ENCODE measurements at regions not wholly inside any gene's neighbourhood (a gene's known extent, or its start where the extent isn't known, plus 50 kb on each side); places are given as distances from the start of the nearest gene placed in this dataset.

GRCh38 chr5:167923396-167923795 lies 368.0 kb upstream of the WWC1 start:
- DNase-seq (ENCODE audit: low read depth, low spot score) = no peak
- no peaks in the 10 kb centered on the region for H3K9me3 ChIP-seq (ENCODE audit: control insufficient read depth, low read depth, low read length)
- no peak overlapping the region for H3K27ac ChIP-seq (ENCODE audit: control insufficient read depth, insufficient read depth, low read length)
- TF ChIP-seq CTCF (optimal IDR thresholded peaks at IDR 0.05 in 1 of 3, IDR thresholded peaks at IDR 0.05 in 1 of 3, conservative IDR thresholded peaks at IDR 0.05 in 1 of 3; ENCODE audit: extremely low read depth in 1 of 3, insufficient read depth in 2 of 3, low read length in 3 of 3) (no peak), EZH2 (IDR thresholded peaks at IDR 0.05; ENCODE audit: low read length) (no peak)
- H3K4me3 ChIP-seq (ENCODE audit: control insufficient read depth in 2 of 3, extremely low read depth in 1 of 3, insufficient read depth in 2 of 3, low read depth in 1 of 3, low read length in 3 of 3) = no peak overlapping the region
- H3K79me2 ChIP-seq (ENCODE audit: control insufficient read depth, insufficient read depth, low read length) = peaks cover 78% of the 10 kb centered on the region
- H3K4me2 ChIP-seq (ENCODE audit: control insufficient read depth, extremely low read depth, insufficient read depth, low read depth, low read length) = no peak overlapping the region
- dilution Hi-C loops (cut with MboI; ENCODE audit: extremely low pct_ligation_motif_present, low sequenced_read_pairs) = no loop called here
- H3K36me3 ChIP-seq (ENCODE audit: control insufficient read depth in 2 of 2, extremely low read depth in 1 of 2, insufficient read depth in 2 of 2, low read length in 2 of 2) = peaks cover 0 to 7% of the 10 kb centered on the region in 2 experiments
- H4K20me1 ChIP-seq (ENCODE audit: control insufficient read depth, extremely low read depth, insufficient read depth, low read length) = peaks cover 7% of the 10 kb centered on the region
- peaks cover 3% of the 10 kb centered on the region for H3K4me1 ChIP-seq (ENCODE audit: control insufficient read depth, extremely low read depth, insufficient read depth, low read length)
- no peaks in the 10 kb centered on the region for H3K27me3 ChIP-seq (ENCODE audit: control insufficient read depth, extremely low read depth, insufficient read depth, low read length)
- no peak overlapping the region for H3K9ac ChIP-seq (ENCODE audit: control insufficient read depth, extremely low read depth, insufficient read depth, low read length)
- H3K9me1 ChIP-seq (ENCODE audit: control insufficient read depth, extremely low read depth, insufficient read depth, low read length) = no peaks in the 10 kb centered on the region
- FAIRE-seq = no peak
- no peak overlapping the region for H2AFZ ChIP-seq (ENCODE audit: control insufficient read depth, low read length)

- Histone ChIP-seq H3K79me2 (ENCODE audit: control insufficient read depth, insufficient read depth, low read length) (peaks cover 68% of the 10 kb centered on the region), H3K4me3 (ENCODE audit: control insufficient read depth in 2 of 3, extremely low read depth in 1 of 3, insufficient read depth in 2 of 3, low read depth in 1 of 3, low read length in 3 of 3) (no peak overlapping the region), H3K9me1 (ENCODE audit: control insufficient read depth, extremely low read depth, insufficient read depth, low read length) (no peaks in the 10 kb centered on the region), H3K4me1 (ENCODE audit: control insufficient read depth, extremely low read depth, insufficient read depth, low read length) (peaks cover 4% of the 10 kb centered on the region), H3K27me3 (ENCODE audit: control insufficient read depth, extremely low read depth, insufficient read depth, low read length) (no peaks in the 10 kb centered on the region), H4K20me1 (ENCODE audit: control insufficient read depth, extremely low read depth, insufficient read depth, low read length) (no peaks in the 10 kb centered on the region), H2AFZ (ENCODE audit: control insufficient read depth, low read length) (no peak overlapping the region), H3K9ac (ENCODE audit: control insufficient read depth, extremely low read depth, insufficient read depth, low read length) (no peak overlapping the region), H3K4me2 (ENCODE audit: control insufficient read depth, extremely low read depth, insufficient read depth, low read depth, low read length) (no peak overlapping the region), H3K36me3 (ENCODE audit: control insufficient read depth in 2 of 2, extremely low read depth in 1 of 2, insufficient read depth in 2 of 2, low read length in 2 of 2) (peaks cover 0 to 1% of the 10 kb centered on the region in 2 experiments), H3K27ac (ENCODE audit: control insufficient read depth, insufficient read depth, low read length) (no peak overlapping the region), H3K9me3 (ENCODE audit: control insufficient read depth, low read depth, low read length) (no peaks in the 10 kb centered on the region)
- peak; percentile 17 for FAIRE-seq
- TF ChIP-seq CTCF (optimal IDR thresholded peaks at IDR 0.05 in 1 of 3, IDR thresholded peaks at IDR 0.05 in 1 of 3, conservative IDR thresholded peaks at IDR 0.05 in 1 of 3; ENCODE audit: extremely low read depth in 1 of 3, insufficient read depth in 2 of 3, low read length in 3 of 3) (no peak), EZH2 (IDR thresholded peaks at IDR 0.05; ENCODE audit: low read length) (no peak)
- DNase-seq (ENCODE audit: low read depth, low spot score) = no peak
- dilution Hi-C loops (cut with MboI; ENCODE audit: extremely low pct_ligation_motif_present, low sequenced_read_pairs) = no loop called here
These were observed 361.6 kb upstream of the WWC1 start for GRCh38 chr5:167929841-167930240.

All from keratinocyte (primary cell).